Hepatocyte (in vitro differentiated cells): ENCODE measurements at regions not wholly inside any gene's neighbourhood (a gene's known extent, or its start where the extent isn't known, plus 50 kb on each side); places are given as distances from the start of the nearest gene placed in this dataset.

Experiments
- DNase-seq: peaks from one replicate; pipeline ENCODE4 v3.0.0-alpha.2; 2016; ENCODE audit warnings: low spot score
- H2AFZ ChIP-seq: fragments of 200-600 bp; sonication (generic); 2 replicates; pipeline ENCODE4 v1.6.0; 2016; ENCODE audit warnings: antibody characterized with exemption, mild to moderate bottlenecking
- H3K27ac ChIP-seq: fragments of 200-600 bp; sonication (generic); 2 replicates; pipeline ENCODE4 v1.5.1; 2016; ENCODE audit warnings: mild to moderate bottlenecking
- H3K27me3 ChIP-seq: fragments of 200-600 bp; sonication (generic); 2 replicates; pipeline ENCODE4 v1.6.1; 2016
- H3K36me3 ChIP-seq: fragments of 200-600 bp; sonication (generic); replicated peaks from 2 replicates; pipeline ENCODE4 v1.5.1; 2016; ENCODE audit warnings: low read depth; ENCODE audit not compliant: insufficient read depth
- H3K4me1 ChIP-seq: fragments of 200-600 bp; sonication (generic); 2 replicates; pipeline ENCODE4 v1.5.1; 2016; ENCODE audit warnings: mild to moderate bottlenecking, moderate library complexity; ENCODE audit not compliant: insufficient read depth
- H3K4me2 ChIP-seq: fragments of 200-600 bp; sonication (generic); 2 replicates; pipeline ENCODE4 v1.6.0; 2016
- H3K4me3 ChIP-seq: fragments of 200-600 bp; sonication (generic); 2 replicates; pipeline ENCODE4 v1.5.1; 2016; ENCODE audit warnings: mild to moderate bottlenecking
- H3K79me2 ChIP-seq: fragments of 200-600 bp; sonication (generic); 2 replicates; pipeline ENCODE4 v1.6.0; 2017; ENCODE audit warnings: mild to moderate bottlenecking
- H3K9me2 ChIP-seq: fragments of 200-600 bp; sonication (generic); replicated peaks from 2 replicates; pipeline ENCODE4 v1.6.0; 2017; ENCODE audit warnings: mild to moderate bottlenecking; ENCODE audit not compliant: insufficient read depth
- H3K9me3 ChIP-seq: fragments of 200-600 bp; sonication (generic); 2 replicates; pipeline ENCODE4 v1.5.1; 2016; ENCODE audit warnings: low read depth, mild to moderate bottlenecking
- H4K20me1 ChIP-seq: fragments of 200-600 bp; sonication (generic); 2 replicates; pipeline ENCODE4 v1.6.0; 2016; ENCODE audit warnings: mild to moderate bottlenecking; ENCODE audit not compliant: insufficient read depth, poor library complexity, severe bottlenecking
- CTCF ChIP-seq: fragments of 200-600 bp; sonication (generic); IDR thresholded peaks from 2 replicates; pipeline ENCODE4 v1.5.1; 2016; ENCODE audit warnings: antibody characterized with exemption, mild to moderate bottlenecking; ENCODE audit not compliant: poor library complexity
- EZH2 ChIP-seq: fragments of 200-600 bp; sonication (generic); IDR thresholded peaks from 2 replicates; pipeline ENCODE4 v1.6.1; 2016; ENCODE audit warnings: antibody characterized with exemption, mild to moderate bottlenecking, borderline replicate concordance
- EZH2phosphoT487 ChIP-seq: fragments of 200-600 bp; sonication (generic); IDR thresholded peaks from one replicate; pipeline ENCODE4 v1.6.1; 2018; ENCODE audit warnings: antibody characterized with exemption, mild to moderate bottlenecking, low read depth, moderate library complexity; ENCODE audit not compliant: unreplicated experiment, severe bottlenecking
- WGBS: methylation state at CpG from one replicate; pipeline ENCODE4 v1.1.6; 2016; ENCODE audit warnings: low lambda C conversion rate; ENCODE audit errors: missing lambda C conversion rate; 5-methylcytosine and 5-hydroxymethylcytosine counted together

- Histone ChIP-seq H3K4me1 (no peaks in the 10 kb centered on the region), H3K9me3 (no peaks in the 10 kb centered on the region), H3K36me3 (no peaks in the 10 kb centered on the region), H2AFZ (no peak overlapping the region), H3K79me2 (no peaks in the 10 kb centered on the region), H3K4me3 (no peak overlapping the region), H3K27me3 (no peaks in the 10 kb centered on the region), H3K4me2 (peak overlapping the region; percentile 46), H3K9me2 (no peaks in the 10 kb centered on the region), H4K20me1 (no peaks in the 10 kb centered on the region), H3K27ac (no peak overlapping the region)
- DNase-seq: peak; percentile 64
- TF ChIP-seq EZH2phosphoT487: no peak
- TF ChIP-seq EZH2: no peak
- no peak for TF ChIP-seq CTCF
- 19% methylated on average over 22 of the region's 22 CpGs for WGBS
Measured at GRCh38 chr1:201614262-201615015, 75.5 kb downstream of the NAV1 start.

- Histone ChIP-seq H2AFZ (no peak overlapping the region), H3K27me3 (no peaks in the 10 kb centered on the region), H3K36me3 (no peaks in the 10 kb centered on the region), H3K9me2 (no peaks in the 10 kb centered on the region), H3K4me1 (no peaks in the 10 kb centered on the region), H3K27ac (no peak overlapping the region), H4K20me1 (no peaks in the 10 kb centered on the region), H3K4me2 (no peak overlapping the region), H3K4me3 (no peak overlapping the region), H3K79me2 (no peaks in the 10 kb centered on the region), H3K9me3 (no peaks in the 10 kb centered on the region)
- 52% methylated on average over 3 of the region's 3 CpGs for WGBS
- TF ChIP-seq EZH2phosphoT487 (no peak), CTCF (no peak), EZH2 (no peak)
- no peak for DNase-seq
Measured at GRCh38 chr1:201617157-201617556, 78.2 kb downstream of the NAV1 start.

GRCh38 chr1:201618389-201618788 lies 79.5 kb downstream of the NAV1 start:
- TF ChIP-seq EZH2phosphoT487 (no peak), EZH2 (no peak), CTCF (no peak)
- H3K27ac ChIP-seq: no peak overlapping the region
- no peaks in the 10 kb centered on the region for H3K36me3 ChIP-seq
- H3K4me2 ChIP-seq: no peak overlapping the region
- no peak overlapping the region for H2AFZ ChIP-seq
- H3K79me2 ChIP-seq: no peaks in the 10 kb centered on the region
- no peaks in the 10 kb centered on the region for H3K9me2 ChIP-seq
- H3K4me1 ChIP-seq: no peaks in the 10 kb centered on the region
- H3K9me3 ChIP-seq: no peaks in the 10 kb centered on the region
- H4K20me1 ChIP-seq: no peaks in the 10 kb centered on the region
- no peaks in the 10 kb centered on the region for H3K27me3 ChIP-seq
- H3K4me3 ChIP-seq: no peak overlapping the region
- 98% methylated on average over 3 of the region's 3 CpGs for WGBS
- no peak for DNase-seq
